ENCODE measurements at regions not wholly inside any gene's neighbourhood (a gene's known extent, or its start where the extent isn't known, plus 50 kb on each side); places are given as distances from the start of the nearest gene placed in this dataset.
"Not testable (repeated sequence)": the region's sequence is repeated elsewhere in the genome, so short reads cannot be mapped to it uniquely, and the experiment has no call there.

- intact Hi-C loops (cut with micrococcal nuclease; ENCODE audit: unreplicated experiment): no loop called here
- CTCF ChIA-PET: no interaction called here
- TF ChIP-seq CTCF (IDR thresholded peaks at IDR 0.05; ENCODE audit: unreplicated experiment): no peak
- H3K4me1 Mint-ChIP-seq (ENCODE audit: low read depth, unreplicated experiment): no peaks in the 10 kb centered on the region
- H3K4me3 Mint-ChIP-seq (ENCODE audit: low read depth, unreplicated experiment): no peak overlapping the region
- BruUV-seq (replicated peaks): no TSS peak
- DNase-seq: no peak
- H3K9me3 Mint-ChIP-seq (ENCODE audit: low read depth, unreplicated experiment): peaks cover 14% of the 10 kb centered on the region
- no peaks in the 10 kb centered on the region for H3K27me3 Mint-ChIP-seq (ENCODE audit: unreplicated experiment)
- no peak overlapping the region for H3K27ac Mint-ChIP-seq (ENCODE audit: unreplicated experiment)
- no peaks in the 10 kb centered on the region for H3K36me3 Mint-ChIP-seq (ENCODE audit: insufficient read depth, unreplicated experiment)
Measured at GRCh38 chr15:93920204-93920603, 311.2 kb upstream of the MCTP2 start.

DNA sequence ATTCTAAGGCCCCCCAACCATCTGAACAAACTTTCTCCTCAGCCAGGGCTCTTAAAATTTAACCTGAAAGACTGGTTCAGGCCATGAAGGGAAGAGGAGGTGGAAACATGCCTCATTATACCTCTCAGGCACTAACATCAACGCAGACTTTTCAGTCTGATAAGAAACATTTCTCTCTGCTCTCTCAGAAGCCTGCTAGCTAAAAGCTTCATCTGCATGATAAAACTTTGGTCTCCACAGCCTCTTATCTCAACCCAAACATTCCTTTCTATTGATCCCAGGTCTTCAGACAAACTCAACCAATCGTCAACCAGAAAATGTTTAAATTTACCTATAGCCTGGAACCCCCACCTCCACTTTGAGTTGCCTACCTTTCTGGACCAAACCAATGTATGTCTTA lies 312.6 kb upstream of the MCTP2 start:
- H3K4me3 Mint-ChIP-seq (ENCODE audit: low read depth, unreplicated experiment); BruUV-seq (replicated peaks); H3K4me1 Mint-ChIP-seq (ENCODE audit: low read depth, unreplicated experiment); H3K27me3 Mint-ChIP-seq (ENCODE audit: unreplicated experiment); H3K36me3 Mint-ChIP-seq (ENCODE audit: insufficient read depth, unreplicated experiment); intact Hi-C loops (cut with micrococcal nuclease; ENCODE audit: unreplicated experiment); H3K27ac Mint-ChIP-seq (ENCODE audit: unreplicated experiment); DNase-seq: not testable (repeated sequence)
- H3K9me3 Mint-ChIP-seq (ENCODE audit: low read depth, unreplicated experiment): peaks cover 19% of the 10 kb centered on the region
- CTCF ChIA-PET: interaction anchor here (0.6 kb wide), 1 partner anchor 426 kb away, joined by 4 read pairs; no protein-coding TSS in a partner anchor

DNA sequence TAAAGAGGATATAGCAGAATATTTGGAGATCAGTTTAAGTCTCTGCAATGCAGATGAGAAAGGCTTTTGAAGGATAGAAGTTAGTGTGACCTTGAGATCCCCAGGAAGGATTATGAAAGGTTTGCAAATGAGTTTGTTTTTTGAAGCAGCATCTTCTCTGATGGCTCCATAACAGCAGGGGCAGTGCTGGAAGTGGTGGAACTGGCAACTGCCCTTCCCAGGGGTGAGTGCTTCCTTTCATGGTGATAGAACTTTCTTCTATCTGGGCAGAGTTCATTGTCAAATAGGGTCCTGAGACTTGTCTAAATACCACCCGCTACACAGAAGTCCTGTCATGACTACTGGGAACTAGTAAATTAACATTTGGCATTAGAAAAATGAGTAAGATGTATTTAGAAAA lies 314.2 kb upstream of the MCTP2 start:
- peaks cover 18% of the 10 kb centered on the region for H3K9me3 Mint-ChIP-seq (ENCODE audit: low read depth, unreplicated experiment)
- TF ChIP-seq CTCF (IDR thresholded peaks at IDR 0.05; ENCODE audit: unreplicated experiment): no peak
- intact Hi-C loops (cut with micrococcal nuclease; ENCODE audit: unreplicated experiment): no loop called here
- CTCF ChIA-PET: no interaction called here
- H3K4me1 Mint-ChIP-seq (ENCODE audit: low read depth, unreplicated experiment): no peaks in the 10 kb centered on the region
- H3K27me3 Mint-ChIP-seq (ENCODE audit: unreplicated experiment): no peaks in the 10 kb centered on the region
- DNase-seq: no peak
- no peak overlapping the region for H3K4me3 Mint-ChIP-seq (ENCODE audit: low read depth, unreplicated experiment)
- no peak overlapping the region for H3K27ac Mint-ChIP-seq (ENCODE audit: unreplicated experiment)
- BruUV-seq (replicated peaks): no TSS peak
- H3K36me3 Mint-ChIP-seq (ENCODE audit: insufficient read depth, unreplicated experiment): no peaks in the 10 kb centered on the region

GRCh38 chr15:93913871-93914270 lies 317.5 kb upstream of the MCTP2 start:
- Mint-ChIP-seq H3K4me3 (ENCODE audit: low read depth, unreplicated experiment) (no peak overlapping the region), H3K36me3 (ENCODE audit: insufficient read depth, unreplicated experiment) (no peaks in the 10 kb centered on the region)
- intact Hi-C loops (cut with micrococcal nuclease; ENCODE audit: unreplicated experiment): no loop called here

GRCh38 chr15:93913310-93913709 lies 318.1 kb upstream of the MCTP2 start:
- peaks cover 17% of the 10 kb centered on the region for H3K9me3 Mint-ChIP-seq (ENCODE audit: low read depth, unreplicated experiment)
- no peak for TF ChIP-seq CTCF (IDR thresholded peaks at IDR 0.05; ENCODE audit: unreplicated experiment)
- intact Hi-C loops (cut with micrococcal nuclease; ENCODE audit: unreplicated experiment): no loop called here

More at GRCh38 chr15:93913871-93914270, 317.5 kb upstream of the MCTP2 start:
- no TSS peak for BruUV-seq (replicated peaks)
- H3K4me1 Mint-ChIP-seq (ENCODE audit: low read depth, unreplicated experiment): no peaks in the 10 kb centered on the region
- H3K27me3 Mint-ChIP-seq (ENCODE audit: unreplicated experiment): no peaks in the 10 kb centered on the region
- H3K27ac Mint-ChIP-seq (ENCODE audit: unreplicated experiment): no peak overlapping the region
- CTCF ChIA-PET: no interaction called here
- peaks cover 15% of the 10 kb centered on the region for H3K9me3 Mint-ChIP-seq (ENCODE audit: low read depth, unreplicated experiment)
- TF ChIP-seq CTCF (IDR thresholded peaks at IDR 0.05; ENCODE audit: unreplicated experiment): no peak
- no peak for DNase-seq

More at GRCh38 chr15:93913310-93913709, 318.1 kb upstream of the MCTP2 start:
- no peak overlapping the region for H3K4me3 Mint-ChIP-seq (ENCODE audit: low read depth, unreplicated experiment)
- H3K27me3 Mint-ChIP-seq (ENCODE audit: unreplicated experiment): no peaks in the 10 kb centered on the region
- no peaks in the 10 kb centered on the region for H3K36me3 Mint-ChIP-seq (ENCODE audit: insufficient read depth, unreplicated experiment)
- no peak overlapping the region for H3K27ac Mint-ChIP-seq (ENCODE audit: unreplicated experiment)
- no TSS peak for BruUV-seq (replicated peaks)
- no peak for DNase-seq
- H3K4me1 Mint-ChIP-seq (ENCODE audit: low read depth, unreplicated experiment): no peaks in the 10 kb centered on the region
- CTCF ChIA-PET: no interaction called here
